ENCODE measurements at regions not wholly inside any gene's neighbourhood (a gene's known extent, or its start where the extent isn't known, plus 50 kb on each side); places are given as distances from the start of the nearest gene placed in this dataset.
A peak's percentile ranks its signal among the peaks of the same experiment; 100 is the strongest.
"Not testable (repeated sequence)": the region's sequence is repeated elsewhere in the genome, so short reads cannot be mapped to it uniquely, and the experiment has no call there.

- not testable (repeated sequence) for DNase-seq
These were observed 388.3 kb downstream of the PRELID2 start for GRCh38 chr5:145446875-145447274.

GRCh38 chr5:145446412-145446811 lies 388.7 kb downstream of the PRELID2 start:
- no peak for DNase-seq

- DNase-seq, result no peak
These were observed 390.1 kb downstream of the PRELID2 start for GRCh38 chr5:145445027-145445426.

GRCh38 chr5:145443964-145444363 lies 391.2 kb downstream of the PRELID2 start:
- DNase-seq, result no peak

GRCh38 chr5:145443366-145443765 lies 391.8 kb downstream of the PRELID2 start:
- no peak for DNase-seq

GRCh38 chr5:145442661-145443060 lies 392.5 kb downstream of the PRELID2 start:
- DNase-seq, result not testable (repeated sequence)

- no peak for DNase-seq
These were observed 393.9 kb downstream of the PRELID2 start for GRCh38 chr5:145441228-145441627.

- no peak for DNase-seq
These were observed 397.5 kb downstream of the PRELID2 start for GRCh38 chr5:145437627-145438026.

GRCh38 chr5:145433077-145433476 lies 402.1 kb downstream of the PRELID2 start:
- DNase-seq, result no peak

- no peak for DNase-seq
These were observed 406.0 kb downstream of the PRELID2 start for GRCh38 chr5:145429170-145429569.

GRCh38 chr5:145408048-145408341 lies 427.1 kb downstream of the PRELID2 start:
- DNase-seq, result no peak

GRCh38 chr5:145407300-145408047 lies 427.7 kb downstream of the PRELID2 start:
- no peak for DNase-seq

GRCh38 chr5:145403992-145404391 lies 431.1 kb downstream of the PRELID2 start:
- no peak for DNase-seq

- DNase-seq, result no peak
These were observed 438.3 kb downstream of the PRELID2 start for GRCh38 chr5:145396888-145397287.

GRCh38 chr5:145395151-145395550 lies 440.0 kb downstream of the PRELID2 start:
- DNase-seq, result not testable (repeated sequence)

GRCh38 chr5:145393426-145393825 lies 441.7 kb downstream of the PRELID2 start:
- no peak for DNase-seq

GRCh38 chr5:145389047-145389446 lies 446.1 kb downstream of the PRELID2 start:
- no peak for DNase-seq

- DNase-seq, result no peak
These were observed 449.9 kb downstream of the PRELID2 start for GRCh38 chr5:145385276-145385675.

GRCh38 chr5:145378226-145378625 lies 456.9 kb downstream of the PRELID2 start:
- DNase-seq, result no peak

GRCh38 chr5:145375521-145375920 lies 459.6 kb downstream of the PRELID2 start:
- no peak for DNase-seq

GRCh38 chr5:145365464-145365863 lies 469.7 kb downstream of the PRELID2 start:
- no peak for DNase-seq

- DNase-seq, result no peak
These were observed 472.9 kb downstream of the PRELID2 start for GRCh38 chr5:145362266-145362665.

GRCh38 chr5:145360936-145361335 lies 474.2 kb downstream of the PRELID2 start:
- no peak for DNase-seq

- DNase-seq, result no peak
These were observed 484.6 kb downstream of the PRELID2 start for GRCh38 chr5:145350513-145350912.

- DNase-seq, result peak; percentile 1
These were observed 488.0 kb downstream of the PRELID2 start for GRCh38 chr5:145347026-145347616.
